ENCODE measurements at regions not wholly inside any gene's neighbourhood (a gene's known extent, or its start where the extent isn't known, plus 50 kb on each side); places are given as distances from the start of the nearest gene placed in this dataset.

DNA sequence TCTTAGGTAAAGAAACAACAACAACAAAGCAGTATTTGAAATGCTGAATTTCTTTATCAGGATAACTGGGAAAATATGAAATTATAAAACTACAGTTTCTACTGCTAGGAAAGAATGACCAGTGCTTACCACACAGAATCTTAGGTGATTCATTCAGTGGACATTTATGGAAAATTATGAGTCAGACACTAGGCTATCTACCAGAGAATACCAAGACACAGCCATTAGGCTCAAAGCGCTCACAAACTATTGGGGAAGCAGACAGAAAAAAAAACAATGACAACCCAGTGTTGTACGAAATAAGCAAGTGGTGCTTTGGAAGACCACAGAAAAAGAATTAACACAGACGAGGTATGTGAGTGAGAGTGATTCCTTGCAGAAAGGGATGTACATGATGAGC lies 1019.5 kb downstream of the PCDH9 start:
- TF ChIP-seq, protein P1, sequence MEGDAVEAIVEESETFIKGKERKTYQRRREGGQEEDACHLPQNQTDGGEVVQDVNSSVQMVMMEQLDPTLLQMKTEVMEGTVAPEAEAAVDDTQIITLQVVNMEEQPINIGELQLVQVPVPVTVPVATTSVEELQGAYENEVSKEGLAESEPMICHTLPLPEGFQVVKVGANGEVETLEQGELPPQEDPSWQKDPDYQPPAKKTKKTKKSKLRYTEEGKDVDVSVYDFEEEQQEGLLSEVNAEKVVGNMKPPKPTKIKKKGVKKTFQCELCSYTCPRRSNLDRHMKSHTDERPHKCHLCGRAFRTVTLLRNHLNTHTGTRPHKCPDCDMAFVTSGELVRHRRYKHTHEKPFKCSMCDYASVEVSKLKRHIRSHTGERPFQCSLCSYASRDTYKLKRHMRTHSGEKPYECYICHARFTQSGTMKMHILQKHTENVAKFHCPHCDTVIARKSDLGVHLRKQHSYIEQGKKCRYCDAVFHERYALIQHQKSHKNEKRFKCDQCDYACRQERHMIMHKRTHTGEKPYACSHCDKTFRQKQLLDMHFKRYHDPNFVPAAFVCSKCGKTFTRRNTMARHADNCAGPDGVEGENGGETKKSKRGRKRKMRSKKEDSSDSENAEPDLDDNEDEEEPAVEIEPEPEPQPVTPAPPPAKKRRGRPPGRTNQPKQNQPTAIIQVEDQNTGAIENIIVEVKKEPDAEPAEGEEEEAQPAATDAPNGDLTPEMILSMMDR (IDR thresholded peaks at IDR 0.05; ENCODE audit: low read depth, low read length, missing input control): no peak
- TF ChIP-seq, protein P2, sequence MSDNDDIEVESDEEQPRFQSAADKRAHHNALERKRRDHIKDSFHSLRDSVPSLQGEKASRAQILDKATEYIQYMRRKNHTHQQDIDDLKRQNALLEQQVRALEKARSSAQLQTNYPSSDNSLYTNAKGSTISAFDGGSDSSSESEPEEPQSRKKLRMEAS (IDR thresholded peaks at IDR 0.05): no peak

All from liver (tissue), 2 donors.